ENCODE measurements at regions not wholly inside any gene's neighbourhood (a gene's known extent, or its start where the extent isn't known, plus 50 kb on each side); places are given as distances from the start of the nearest gene placed in this dataset.

DNA sequence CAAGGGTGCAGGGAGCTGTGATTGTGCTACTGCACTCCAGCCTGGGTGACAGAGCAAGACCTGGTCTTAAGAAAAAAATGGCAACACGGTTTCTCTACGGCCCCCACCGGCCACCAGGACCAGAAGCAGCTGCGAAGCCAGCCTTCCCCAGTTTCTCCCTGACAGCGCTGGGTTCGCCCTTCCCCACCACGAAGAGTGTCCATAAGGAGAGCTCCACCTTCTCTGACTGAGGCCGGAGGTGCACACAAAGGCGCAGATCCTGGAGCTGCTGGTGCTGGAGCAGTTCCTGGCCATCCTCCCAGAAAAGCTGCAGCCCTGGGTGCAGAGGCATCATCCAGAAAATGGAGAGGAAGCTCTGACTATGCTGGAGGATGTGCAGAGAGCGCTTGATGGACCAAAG lies 52.2 kb upstream of the ZNF599 start:
- H3K4me2 ChIP-seq (ENCODE audit: low read length): no peak overlapping the region
- CTCF ChIA-PET: no interaction called here
- no peaks in the 10 kb centered on the region for H3K9me3 ChIP-seq (ENCODE audit: low read length)

DNA sequence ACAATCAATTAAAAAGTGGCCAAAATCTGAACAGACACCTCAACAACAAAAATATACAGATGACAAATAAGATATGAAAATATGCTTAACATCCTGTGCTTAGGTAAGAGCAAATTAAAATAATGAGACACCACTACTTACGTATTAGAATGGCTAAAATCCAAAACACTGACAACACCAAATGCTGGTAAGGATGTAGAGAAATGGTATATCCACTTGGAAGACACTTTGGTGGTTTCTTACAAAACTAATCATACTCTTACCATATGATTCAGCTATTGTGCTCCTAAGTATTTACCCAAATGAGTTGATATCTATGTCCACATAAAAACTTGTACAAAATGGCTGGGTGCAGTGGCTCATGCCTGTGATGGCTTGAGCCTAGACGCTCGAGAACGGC lies 51.7 kb upstream of the ZNF599 start:
- Histone ChIP-seq H3K27me3 (ENCODE audit: low read length) (no peaks in the 10 kb centered on the region), H4K20me1 (ENCODE audit: low read length) (no peaks in the 10 kb centered on the region), H3K9me2 (replicated peaks; ENCODE audit: low read length) (no peaks in the 10 kb centered on the region), H3K79me2 (ENCODE audit: low read length) (no peaks in the 10 kb centered on the region), H3F3A (ENCODE audit: low read length, unreplicated experiment) (no peaks in the 10 kb centered on the region), H3K4me2 (ENCODE audit: low read length) (no peak overlapping the region), H2AFZ (ENCODE audit: low read length) (no peak overlapping the region), H3K4me3 (ENCODE audit: low read length) (no peak overlapping the region), H3K27ac (ENCODE audit: low read length) (no peak overlapping the region), H3K9me3 (ENCODE audit: low read length) (no peaks in the 10 kb centered on the region), H3K36me3 (ENCODE audit: low read depth, low read length) (no peaks in the 10 kb centered on the region), H3K9ac (ENCODE audit: low read length) (no peak overlapping the region), H3K4me1 (ENCODE audit: insufficient read depth, low read length) (no peaks in the 10 kb centered on the region)
- TF ChIP-seq EZH2 (IDR thresholded peaks at IDR 0.05; ENCODE audit: low read length, unreplicated experiment) (no peak), EZH2phosphoT487 (IDR thresholded peaks at IDR 0.05; ENCODE audit: borderline replicate concordance, low read length) (no peak)
- TF ChIP-seq, protein P1, sequence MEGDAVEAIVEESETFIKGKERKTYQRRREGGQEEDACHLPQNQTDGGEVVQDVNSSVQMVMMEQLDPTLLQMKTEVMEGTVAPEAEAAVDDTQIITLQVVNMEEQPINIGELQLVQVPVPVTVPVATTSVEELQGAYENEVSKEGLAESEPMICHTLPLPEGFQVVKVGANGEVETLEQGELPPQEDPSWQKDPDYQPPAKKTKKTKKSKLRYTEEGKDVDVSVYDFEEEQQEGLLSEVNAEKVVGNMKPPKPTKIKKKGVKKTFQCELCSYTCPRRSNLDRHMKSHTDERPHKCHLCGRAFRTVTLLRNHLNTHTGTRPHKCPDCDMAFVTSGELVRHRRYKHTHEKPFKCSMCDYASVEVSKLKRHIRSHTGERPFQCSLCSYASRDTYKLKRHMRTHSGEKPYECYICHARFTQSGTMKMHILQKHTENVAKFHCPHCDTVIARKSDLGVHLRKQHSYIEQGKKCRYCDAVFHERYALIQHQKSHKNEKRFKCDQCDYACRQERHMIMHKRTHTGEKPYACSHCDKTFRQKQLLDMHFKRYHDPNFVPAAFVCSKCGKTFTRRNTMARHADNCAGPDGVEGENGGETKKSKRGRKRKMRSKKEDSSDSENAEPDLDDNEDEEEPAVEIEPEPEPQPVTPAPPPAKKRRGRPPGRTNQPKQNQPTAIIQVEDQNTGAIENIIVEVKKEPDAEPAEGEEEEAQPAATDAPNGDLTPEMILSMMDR (conservative IDR thresholded peaks at IDR 0.05; ENCODE audit: low read depth, low read length): no peak
- intact Hi-C loops (cut with micrococcal nuclease): no loop called here
- ChIA-PET POLR2A (ENCODE audit: unreplicated experiment) (no interaction called here), CTCF (no interaction called here)
- BruUV-seq (replicated peaks): no TSS peak
- DNase-seq (no peak), ATAC-seq (no peak)

More for the DNA sequence above, 52.2 kb upstream of the ZNF599 start:
- Histone ChIP-seq H3K9me2 (replicated peaks; ENCODE audit: low read length) (no peaks in the 10 kb centered on the region), H3K4me1 (ENCODE audit: insufficient read depth, low read length) (no peaks in the 10 kb centered on the region), H3K4me3 (ENCODE audit: low read length) (no peak overlapping the region), H4K20me1 (ENCODE audit: low read length) (no peaks in the 10 kb centered on the region), H3K27ac (ENCODE audit: low read length) (no peak overlapping the region), H3K36me3 (ENCODE audit: low read depth, low read length) (no peaks in the 10 kb centered on the region), H3K9ac (ENCODE audit: low read length) (no peak overlapping the region), H3F3A (ENCODE audit: low read length, unreplicated experiment) (no peaks in the 10 kb centered on the region), H3K79me2 (ENCODE audit: low read length) (no peaks in the 10 kb centered on the region), H2AFZ (ENCODE audit: low read length) (no peak overlapping the region), H3K27me3 (ENCODE audit: low read length) (no peaks in the 10 kb centered on the region)
- intact Hi-C loops (cut with micrococcal nuclease): no loop called here
- ATAC-seq (no peak), DNase-seq (no peak)
- no TSS peak for BruUV-seq (replicated peaks)
- TF ChIP-seq EZH2phosphoT487 (IDR thresholded peaks at IDR 0.05; ENCODE audit: borderline replicate concordance, low read length) (no peak), EZH2 (IDR thresholded peaks at IDR 0.05; ENCODE audit: low read length, unreplicated experiment) (no peak)
- TF ChIP-seq, protein P1 (conservative IDR thresholded peaks at IDR 0.05; ENCODE audit: low read depth, low read length): no peak
- POLR2A ChIA-PET (ENCODE audit: unreplicated experiment): no interaction called here
